ENCODE measurements at regions not wholly inside any gene's neighbourhood (a gene's known extent, or its start where the extent isn't known, plus 50 kb on each side); places are given as distances from the start of the nearest gene placed in this dataset.

DNA sequence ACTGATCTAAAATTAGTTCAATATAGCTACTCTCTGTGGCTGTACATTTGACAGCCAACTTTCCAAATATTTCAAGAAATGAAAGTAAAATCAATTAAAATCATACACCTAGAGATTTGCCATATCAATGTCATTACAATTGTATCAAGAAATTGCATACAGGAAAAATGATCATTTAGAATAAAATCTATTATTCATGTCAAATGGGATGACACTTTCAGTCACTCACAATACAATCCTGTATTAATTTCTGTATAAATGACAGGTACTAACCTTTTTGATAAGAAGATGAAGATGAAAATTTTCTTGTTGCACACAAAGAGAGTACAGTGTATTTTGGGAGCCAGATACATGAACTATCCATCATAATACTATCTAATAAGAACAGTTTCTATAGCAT, 1588.9 kb upstream of the PRMT6 start:
- TF ChIP-seq E4F1 (IDR thresholded peaks at IDR 0.05; ENCODE audit: borderline replicate concordance, partially characterized antibody) (no peak), EED (IDR thresholded peaks at IDR 0.05; ENCODE audit: low read depth) (no peak), HDGF (IDR thresholded peaks at IDR 0.05) (no peak), STAT3 (IDR thresholded peaks at IDR 0.05; ENCODE audit: low read depth, low read length) (no peak), SREBF1 (IDR thresholded peaks at IDR 0.05; ENCODE audit: low read length) (no peak), ESRRA (IDR thresholded peaks at IDR 0.05; ENCODE audit: low read length) (no peak), RB1 (IDR thresholded peaks at IDR 0.05; ENCODE audit: borderline replicate concordance) (no peak), CEBPB (IDR thresholded peaks at IDR 0.05; ENCODE audit: borderline replicate concordance in 1 of 2, low read depth in 2 of 2, low read length in 2 of 2) (no peak), CREB1 (IDR thresholded peaks at IDR 0.05; ENCODE audit: low read depth) (no peak), TARDBP (IDR thresholded peaks at IDR 0.05; ENCODE audit: borderline replicate concordance) (no peak), MAX (IDR thresholded peaks at IDR 0.05; ENCODE audit: low read depth, low read length) (no peak), CHD2 (IDR thresholded peaks at IDR 0.05; ENCODE audit: borderline replicate concordance, low read depth, low read length) (no peak)
- TF ChIP-seq, protein P1, sequence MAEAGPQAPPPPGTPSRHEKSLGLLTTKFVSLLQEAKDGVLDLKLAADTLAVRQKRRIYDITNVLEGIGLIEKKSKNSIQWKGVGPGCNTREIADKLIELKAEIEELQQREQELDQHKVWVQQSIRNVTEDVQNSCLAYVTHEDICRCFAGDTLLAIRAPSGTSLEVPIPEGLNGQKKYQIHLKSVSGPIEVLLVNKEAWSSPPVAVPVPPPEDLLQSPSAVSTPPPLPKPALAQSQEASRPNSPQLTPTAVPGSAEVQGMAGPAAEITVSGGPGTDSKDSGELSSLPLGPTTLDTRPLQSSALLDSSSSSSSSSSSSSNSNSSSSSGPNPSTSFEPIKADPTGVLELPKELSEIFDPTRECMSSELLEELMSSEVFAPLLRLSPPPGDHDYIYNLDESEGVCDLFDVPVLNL (IDR thresholded peaks at IDR 0.05; ENCODE audit: low read depth, low read length) = no peak
- TF ChIP-seq, protein P2, sequence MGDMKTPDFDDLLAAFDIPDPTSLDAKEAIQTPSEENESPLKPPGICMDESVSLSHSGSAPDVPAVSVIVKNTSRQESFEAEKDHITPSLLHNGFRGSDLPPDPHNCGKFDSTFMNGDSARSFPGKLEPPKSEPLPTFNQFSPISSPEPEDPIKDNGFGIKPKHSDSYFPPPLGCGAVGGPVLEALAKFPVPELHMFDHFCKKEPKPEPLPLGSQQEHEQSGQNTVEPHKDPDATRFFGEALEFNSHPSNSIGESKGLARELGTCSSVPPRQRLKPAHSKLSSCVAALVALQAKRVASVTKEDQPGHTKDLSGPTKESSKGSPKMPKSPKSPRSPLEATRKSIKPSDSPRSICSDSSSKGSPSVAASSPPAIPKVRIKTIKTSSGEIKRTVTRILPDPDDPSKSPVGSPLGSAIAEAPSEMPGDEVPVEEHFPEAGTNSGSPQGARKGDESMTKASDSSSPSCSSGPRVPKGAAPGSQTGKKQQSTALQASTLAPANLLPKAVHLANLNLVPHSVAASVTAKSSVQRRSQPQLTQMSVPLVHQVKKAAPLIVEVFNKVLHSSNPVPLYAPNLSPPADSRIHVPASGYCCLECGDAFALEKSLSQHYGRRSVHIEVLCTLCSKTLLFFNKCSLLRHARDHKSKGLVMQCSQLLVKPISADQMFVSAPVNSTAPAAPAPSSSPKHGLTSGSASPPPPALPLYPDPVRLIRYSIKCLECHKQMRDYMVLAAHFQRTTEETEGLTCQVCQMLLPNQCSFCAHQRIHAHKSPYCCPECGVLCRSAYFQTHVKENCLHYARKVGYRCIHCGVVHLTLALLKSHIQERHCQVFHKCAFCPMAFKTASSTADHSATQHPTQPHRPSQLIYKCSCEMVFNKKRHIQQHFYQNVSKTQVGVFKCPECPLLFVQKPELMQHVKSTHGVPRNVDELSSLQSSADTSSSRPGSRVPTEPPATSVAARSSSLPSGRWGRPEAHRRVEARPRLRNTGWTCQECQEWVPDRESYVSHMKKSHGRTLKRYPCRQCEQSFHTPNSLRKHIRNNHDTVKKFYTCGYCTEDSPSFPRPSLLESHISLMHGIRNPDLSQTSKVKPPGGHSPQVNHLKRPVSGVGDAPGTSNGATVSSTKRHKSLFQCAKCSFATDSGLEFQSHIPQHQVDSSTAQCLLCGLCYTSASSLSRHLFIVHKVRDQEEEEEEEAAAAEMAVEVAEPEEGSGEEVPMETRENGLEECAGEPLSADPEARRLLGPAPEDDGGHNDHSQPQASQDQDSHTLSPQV (IDR thresholded peaks at IDR 0.05) = no peak
- TF ChIP-seq, protein P3, sequence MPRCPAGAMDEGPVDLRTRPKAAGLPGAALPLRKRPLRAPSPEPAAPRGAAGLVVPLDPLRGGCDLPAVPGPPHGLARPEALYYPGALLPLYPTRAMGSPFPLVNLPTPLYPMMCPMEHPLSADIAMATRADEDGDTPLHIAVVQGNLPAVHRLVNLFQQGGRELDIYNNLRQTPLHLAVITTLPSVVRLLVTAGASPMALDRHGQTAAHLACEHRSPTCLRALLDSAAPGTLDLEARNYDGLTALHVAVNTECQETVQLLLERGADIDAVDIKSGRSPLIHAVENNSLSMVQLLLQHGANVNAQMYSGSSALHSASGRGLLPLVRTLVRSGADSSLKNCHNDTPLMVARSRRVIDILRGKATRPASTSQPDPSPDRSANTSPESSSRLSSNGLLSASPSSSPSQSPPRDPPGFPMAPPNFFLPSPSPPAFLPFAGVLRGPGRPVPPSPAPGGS (IDR thresholded peaks at IDR 0.05; ENCODE audit: borderline replicate concordance, insufficient read depth, low read depth, low read length, poor library complexity, severe bottlenecking) = no peak
- in situ Hi-C loops (cut with MboI) (no loop called here), intact Hi-C loops (cut with micrococcal nuclease; ENCODE audit: unreplicated experiment) (no loop called here)
- BruUV-seq (replicated peaks) = no TSS peak
- CTCF ChIA-PET = no interaction called here
- SMC1A ChIA-PET (ENCODE audit: uncharacterized antibody, unreplicated experiment) = no interaction called here
- RAD21 ChIA-PET (ENCODE audit: unreplicated experiment) = no interaction called here
- FAIRE-seq (no peak), ATAC-seq (no peak), DNase-seq (ENCODE audit: low read depth, low spot score) (no peak)
- no peaks in the 10 kb centered on the region for H4K20me1 ChIP-seq (ENCODE audit: control insufficient read depth, insufficient read depth)
- H3K4me2 ChIP-seq (ENCODE audit: control insufficient read depth, insufficient read depth) = no peak overlapping the region
- H2AFZ ChIP-seq (ENCODE audit: control insufficient read depth, low read depth, low read length) = no peak overlapping the region
- H3K27me3 ChIP-seq (replicated peaks in 1 of 2; ENCODE audit: control insufficient read depth in 2 of 2, insufficient read depth in 2 of 2, low read length in 1 of 2) = no peaks in the 10 kb centered on the region
- POLR2A ChIA-PET = no interaction called here
- H3K36me3 ChIP-seq (ENCODE audit: control insufficient read depth in 2 of 2, insufficient read depth in 2 of 2, low read length in 1 of 2) = no peaks in the 10 kb centered on the region
- no peaks in the 10 kb centered on the region for H3K4me1 ChIP-seq (ENCODE audit: control insufficient read depth, insufficient read depth, low read length)
- no peaks in the 10 kb centered on the region for H3K9me3 ChIP-seq (replicated peaks; ENCODE audit: control insufficient read depth, insufficient read depth, low read length)
- H3K79me2 ChIP-seq (ENCODE audit: control insufficient read depth, insufficient read depth, low read length) = no peaks in the 10 kb centered on the region
- no peak overlapping the region for H3K9ac ChIP-seq (ENCODE audit: control insufficient read depth, insufficient read depth, low read length)
- no peak overlapping the region for H3K4me3 ChIP-seq
- H3K27ac ChIP-seq (ENCODE audit: control insufficient read depth, insufficient read depth) = no peak overlapping the region

Data from GM12878 (cell line).